GM18505 (cell line): ENCODE measurements at regions not wholly inside any gene's neighbourhood (a gene's known extent, or its start where the extent isn't known, plus 50 kb on each side); places are given as distances from the start of the nearest gene placed in this dataset.
"Not testable (repeated sequence)": the region's sequence is repeated elsewhere in the genome, so short reads cannot be mapped to it uniquely, and the experiment has no call there.

ENCODE experiments used
- ATAC-seq: cut with Tn5 transposase; IDR thresholded peaks from one replicate; pipeline ENCODE4 v1.9.1; 2021; ENCODE audit not compliant: unreplicated experiment
- POLR2A ChIP-seq: IDR thresholded peaks from 4 replicates; pipeline ENCODE4 v1.6.1; 2011; ENCODE audit warnings: borderline replicate concordance; ENCODE audit not compliant: insufficient read depth, insufficient read length; ENCODE audit errors: extremely low read depth

GRCh38 chr6:79375635-79376337 lies 141.3 kb upstream of the HMGN3 start:
- TF ChIP-seq POLR2A, result no peak
- ATAC-seq, result no peak

DNA sequence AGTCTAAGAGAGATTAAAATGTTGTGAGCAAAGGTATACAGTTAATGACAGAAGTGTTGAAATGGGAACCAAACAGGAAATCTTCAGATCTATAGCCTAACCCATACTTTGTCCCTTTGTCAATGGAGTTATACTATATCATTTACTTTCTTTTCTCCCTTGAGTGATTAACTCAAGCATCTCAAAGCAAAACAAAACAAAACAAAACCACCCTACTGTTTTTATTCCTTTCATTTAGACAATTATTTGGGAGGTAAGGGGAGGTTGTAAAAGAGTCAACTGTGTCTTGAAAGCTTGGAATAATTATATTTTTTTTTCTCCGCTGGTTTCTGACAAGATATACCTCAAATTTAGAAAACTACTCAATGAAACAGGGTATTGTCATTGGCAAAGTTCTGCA lies 139.8 kb upstream of the HMGN3 start:
- ATAC-seq, result no peak
- no peak for TF ChIP-seq POLR2A

- ATAC-seq, result no peak
- no peak for TF ChIP-seq POLR2A
Observed at GRCh38 chr6:79373880-79374279, 139.4 kb upstream of the HMGN3 start.

GRCh38 chr6:79373246-79373645 lies 138.8 kb upstream of the HMGN3 start:
- ATAC-seq, result no peak

DNA sequence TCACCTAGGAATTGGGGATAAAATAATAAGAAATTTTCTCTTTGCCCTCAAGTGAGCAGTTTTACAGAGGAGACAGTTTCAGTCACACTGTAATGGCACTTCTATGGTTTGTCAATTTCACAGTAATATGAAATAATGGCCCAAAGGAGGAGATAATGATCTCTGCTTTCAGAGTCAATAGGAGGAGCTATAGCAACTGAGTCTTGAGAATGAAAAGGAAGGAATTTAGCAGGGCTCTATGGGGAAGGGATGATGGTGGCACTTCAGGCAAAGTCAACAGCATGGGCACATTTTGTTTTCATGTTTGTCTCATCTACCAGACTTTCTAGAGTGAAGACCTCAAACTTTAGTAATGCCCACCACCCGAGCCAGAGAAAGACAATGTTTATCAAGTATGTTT lies 138.3 kb upstream of the HMGN3 start:
- no peak for ATAC-seq
- no peak for TF ChIP-seq POLR2A

More at GRCh38 chr6:79373246-79373645, 138.8 kb upstream of the HMGN3 start:
- no peak for TF ChIP-seq POLR2A

GRCh38 chr6:79369026-79369425 lies 134.5 kb upstream of the HMGN3 start:
- no peak for TF ChIP-seq POLR2A
- no peak for ATAC-seq

DNA sequence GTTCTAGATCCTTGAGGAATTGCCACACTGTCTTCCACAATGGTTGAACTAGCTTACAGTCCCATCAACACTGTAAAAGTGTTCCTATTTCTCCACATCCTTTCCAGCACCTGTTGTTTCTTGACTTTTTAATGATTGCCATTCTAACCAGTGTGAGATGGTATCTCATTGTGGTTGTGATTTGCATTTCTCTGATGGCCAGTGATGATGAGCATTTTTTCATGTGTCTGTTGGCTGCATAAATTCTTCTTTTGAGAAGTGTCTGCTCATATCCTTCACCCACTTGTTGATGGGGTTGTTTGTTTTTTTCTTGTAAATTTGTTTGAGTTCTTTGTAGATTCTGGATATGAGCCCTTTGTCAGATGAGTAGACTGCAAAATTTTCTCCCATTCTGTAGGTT lies 129.0 kb upstream of the HMGN3 start:
- not testable (repeated sequence) for ATAC-seq

- not testable (repeated sequence) for ATAC-seq
Observed at GRCh38 chr6:79361074-79361473, 126.6 kb upstream of the HMGN3 start.

- ATAC-seq, result no peak
- TF ChIP-seq POLR2A, result no peak
Observed at GRCh38 chr6:79353226-79353625, 118.7 kb upstream of the HMGN3 start.

DNA sequence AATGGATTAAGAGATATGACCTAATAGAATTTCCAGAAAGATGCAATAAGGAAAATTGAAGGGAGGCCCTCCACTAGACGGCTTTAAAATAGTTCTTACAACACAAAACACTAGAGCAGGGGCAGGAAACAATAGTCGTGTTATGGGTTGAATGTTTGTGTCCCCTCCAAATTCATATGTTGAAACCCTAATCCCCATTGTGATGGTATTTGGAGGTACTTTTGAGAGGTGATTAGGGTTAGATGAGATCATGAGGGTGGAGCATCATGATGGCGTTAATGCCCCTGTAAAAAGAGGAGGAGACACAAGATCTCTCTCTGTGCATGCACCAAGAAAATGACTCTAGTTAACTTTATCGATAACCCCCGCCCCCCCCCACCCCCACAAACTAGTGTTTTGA lies 104.0 kb upstream of the HMGN3 start:
- no peak for ATAC-seq
- TF ChIP-seq POLR2A, result no peak

DNA sequence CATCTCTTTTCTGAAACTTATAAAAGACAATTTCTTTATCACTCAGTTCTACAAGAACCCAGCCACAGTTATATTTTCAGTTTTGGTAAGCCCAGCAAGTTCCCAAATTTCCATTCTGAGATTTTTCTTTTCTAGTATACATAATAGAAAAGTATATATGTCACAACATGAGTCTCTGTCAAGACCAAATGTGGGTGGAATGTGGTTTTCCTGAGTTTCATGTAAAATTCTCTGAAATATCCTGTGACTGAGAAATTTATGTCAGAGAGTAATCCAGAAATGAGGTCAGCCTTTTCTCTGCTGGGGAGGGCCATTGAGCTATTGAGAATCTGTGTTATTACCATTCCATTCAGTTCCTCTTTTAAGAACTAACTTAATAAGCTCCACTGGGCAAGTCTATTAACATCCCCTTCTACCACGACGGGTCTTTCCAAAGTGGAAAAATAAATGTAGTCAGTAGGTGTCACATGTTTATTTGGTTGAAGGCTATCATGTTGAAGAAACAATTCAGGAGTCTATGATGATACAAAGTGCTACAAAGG lies 100.7 kb upstream of the HMGN3 start:
- peak; percentile 95 for ATAC-seq
- TF ChIP-seq POLR2A, result no peak

GRCh38 chr6:79334674-79335073 lies 100.2 kb upstream of the HMGN3 start:
- no peak for TF ChIP-seq POLR2A
- ATAC-seq, result no peak

GRCh38 chr6:79330704-79331103 lies 96.2 kb upstream of the HMGN3 start:
- no peak for TF ChIP-seq POLR2A
- ATAC-seq, result no peak

DNA sequence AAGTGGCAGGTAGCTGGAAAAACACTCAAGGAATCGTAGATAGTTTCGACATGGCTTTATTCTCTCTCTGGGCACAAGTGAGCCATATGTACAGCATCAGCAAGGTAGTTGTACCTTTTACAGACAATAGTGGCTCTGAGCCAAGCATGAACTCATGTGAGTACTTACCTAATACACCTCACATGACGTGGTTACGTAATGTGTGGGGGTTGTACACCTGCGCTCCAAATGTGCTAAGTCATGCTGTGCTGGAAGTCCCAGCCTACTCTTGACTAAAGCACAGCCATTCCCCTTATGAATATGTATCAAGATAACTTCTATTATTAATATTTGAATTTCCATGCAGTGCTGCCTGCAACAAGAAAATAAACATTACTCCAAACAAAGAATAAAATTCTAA lies 78.8 kb upstream of the HMGN3 start:
- no peak for TF ChIP-seq POLR2A
- no peak for ATAC-seq

DNA sequence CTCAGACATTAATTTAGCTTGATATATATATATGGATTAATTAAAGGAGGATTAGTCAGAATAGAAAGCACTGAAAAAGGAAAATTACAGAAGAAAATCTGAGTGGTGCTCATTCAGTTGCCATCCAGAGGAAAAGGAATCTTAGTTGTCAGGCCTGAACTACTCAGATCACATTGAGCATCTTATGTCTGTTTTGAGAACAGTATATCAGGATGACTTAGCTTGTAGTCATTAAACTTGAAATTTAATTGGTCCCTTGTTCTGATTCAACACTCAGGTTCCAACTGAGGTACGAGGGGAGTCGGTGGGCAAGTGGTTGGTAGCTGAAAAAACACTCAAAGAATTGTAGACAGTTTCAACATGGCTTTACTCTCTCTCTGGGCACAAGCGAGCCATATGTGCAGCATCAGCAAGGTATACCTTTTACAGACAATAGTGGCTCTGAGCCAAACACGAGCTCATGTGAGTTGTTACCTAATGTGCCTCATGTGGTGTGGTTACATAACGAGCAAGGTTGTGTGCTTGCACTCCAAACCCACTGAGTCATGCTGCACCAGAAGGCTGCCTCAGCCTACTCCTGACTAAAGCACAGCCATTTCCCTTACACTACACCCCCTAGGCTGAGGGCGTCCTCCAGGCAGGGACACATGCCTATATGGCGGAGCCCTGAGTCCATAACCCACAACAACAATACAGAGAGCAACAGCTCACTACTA lies 73.0 kb upstream of the HMGN3 start:
- no peak for ATAC-seq
- TF ChIP-seq POLR2A, result no peak

DNA sequence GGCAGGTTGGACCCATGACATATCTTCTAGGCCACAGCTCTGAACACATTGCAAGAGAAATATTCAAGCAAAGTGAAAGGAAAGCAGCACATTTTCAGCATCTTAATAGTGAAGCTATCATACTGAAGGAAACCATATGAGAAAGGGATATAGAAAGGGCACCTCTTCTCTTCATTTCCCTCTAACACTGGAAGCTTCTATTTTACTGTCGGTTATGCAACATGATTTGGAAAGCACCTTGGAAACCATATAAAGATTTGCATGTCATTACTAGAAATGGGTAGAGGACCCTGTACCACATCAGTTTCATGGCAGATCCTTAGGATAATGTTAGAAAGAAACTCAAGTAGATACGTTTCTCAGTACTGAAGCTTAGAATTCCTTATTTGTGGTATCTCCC lies 70.5 kb upstream of the HMGN3 start:
- TF ChIP-seq POLR2A, result no peak
- no peak for ATAC-seq
